SK-N-SH treated with all-trans-retinoic acid at 6 μM for 48 hours (cell line): ENCODE measurements at regions not wholly inside any gene's neighbourhood (a gene's known extent, or its start where the extent isn't known, plus 50 kb on each side); places are given as distances from the start of the nearest gene placed in this dataset.

ENCODE experiments used
- ATAC-seq: fragments of 200-7000 bp; cut with Tn5 transposase; 3 replicates; pipeline ENCODE4 v1.9.1; 2020; ENCODE audit warnings: mild to moderate bottlenecking, moderate library complexity
- ARNTL ChIP-seq: fragments of 450-650 bp; formaldehyde crosslinking; IDR thresholded peaks from 2 replicates; pipeline ENCODE4 v1.5.0; 2020; ENCODE audit warnings: low read depth, mild to moderate bottlenecking, moderate library complexity, borderline replicate concordance
- BACH2 ChIP-seq: fragments of 250-450 bp; sonication (Bioruptor Pico); IDR thresholded peaks from 2 replicates; pipeline ENCODE4 v1.9.0; 2021; ENCODE audit warnings: mild to moderate bottlenecking, borderline replicate concordance
- CSDC2 ChIP-seq: fragments of 250-450 bp; sonication (Bioruptor Pico); IDR thresholded peaks from 2 replicates; pipeline ENCODE4 v1.5.0; 2020; ENCODE audit warnings: mild to moderate bottlenecking, moderate library complexity
- ESRRG ChIP-seq: fragments of 250-450 bp; sonication (Bioruptor Pico); IDR thresholded peaks from 2 replicates; pipeline ENCODE4 v1.6.1; 2021; ENCODE audit warnings: mild to moderate bottlenecking
- GLIS3 ChIP-seq: fragments of 250-450 bp; sonication (Bioruptor Pico); IDR thresholded peaks from 2 replicates; pipeline ENCODE4 v1.5.0; 2020; ENCODE audit warnings: mild to moderate bottlenecking, moderate library complexity
- ISL1 ChIP-seq: fragments of 250-450 bp; sonication (Bioruptor Pico); IDR thresholded peaks from 2 replicates; pipeline ENCODE4 v2.1.2; 2022; ENCODE audit warnings: mild to moderate bottlenecking, moderate library complexity
- OSR1 ChIP-seq: fragments of 250-450 bp; sonication (Bioruptor Pico); IDR thresholded peaks from 2 replicates; pipeline ENCODE4 v1.8.0; 2022; ENCODE audit warnings: moderate library complexity, mild to moderate bottlenecking, inconsistent platforms
- PPARA ChIP-seq: fragments of 250-450 bp; sonication (Bioruptor Pico); IDR thresholded peaks from 2 replicates; pipeline ENCODE4 v1.5.0; 2020; ENCODE audit warnings: mild to moderate bottlenecking, borderline replicate concordance
- RARB ChIP-seq: fragments of 250-450 bp; sonication (Bioruptor Pico); IDR thresholded peaks from 2 replicates; pipeline ENCODE4 v1.8.0; 2021; ENCODE audit warnings: mild to moderate bottlenecking, moderate library complexity
- TCF4 ChIP-seq: fragments of 250-450 bp; sonication (Bioruptor Pico); IDR thresholded peaks from 2 replicates; pipeline ENCODE4 v1.8.0; 2021; ENCODE audit warnings: mild to moderate bottlenecking, moderate library complexity, borderline replicate concordance
- ZC3H10 ChIP-seq: fragments of 250-450 bp; sonication (Bioruptor Pico); IDR thresholded peaks from 2 replicates; pipeline ENCODE4 v1.5.1; 2021; ENCODE audit warnings: mild to moderate bottlenecking, moderate library complexity
- ZFP3 ChIP-seq: fragments of 250-450 bp; sonication (Bioruptor Pico); IDR thresholded peaks from 2 replicates; pipeline ENCODE4 v1.5.0; 2020; ENCODE audit warnings: mild to moderate bottlenecking, moderate library complexity
- ZFP30 ChIP-seq: fragments of 450-650 bp; formaldehyde crosslinking; IDR thresholded peaks from 2 replicates; pipeline ENCODE4 v1.5.0; 2022; ENCODE audit warnings: mild to moderate bottlenecking, moderate library complexity
- ZNF565 ChIP-seq: fragments of 450-650 bp; formaldehyde crosslinking; conservative IDR thresholded peaks from 2 replicates; pipeline ENCODE4 v1.5.0; 2020; ENCODE audit warnings: low read depth, mild to moderate bottlenecking, moderate library complexity
- ZNF70 ChIP-seq: fragments of 450-650 bp; formaldehyde crosslinking; IDR thresholded peaks from 2 replicates; pipeline ENCODE4 v1.5.0; 2020; ENCODE audit warnings: mild to moderate bottlenecking, moderate library complexity
- TF ChIP-seq, protein P1 (sequence below): fragments of 250-450 bp; sonication (Bioruptor Pico); IDR thresholded peaks from 2 replicates; pipeline ENCODE4 v1.8.0; 2020; ENCODE audit warnings: mild to moderate bottlenecking, moderate library complexity, borderline replicate concordance
- TF ChIP-seq, protein P2 (sequence below): fragments of 250-450 bp; sonication (Bioruptor Pico); IDR thresholded peaks from 2 replicates; pipeline ENCODE4 v1.5.1; 2020; ENCODE audit warnings: low read depth, mild to moderate bottlenecking, moderate library complexity
- TF ChIP-seq, protein P3 (sequence below): fragments of 250-450 bp; sonication (Bioruptor Pico); IDR thresholded peaks from 2 replicates; pipeline ENCODE4 v1.5.1; 2021; ENCODE audit warnings: mild to moderate bottlenecking, moderate library complexity
- TF ChIP-seq, protein P4 (sequence below): fragments of 250-450 bp; sonication (Bioruptor Pico); IDR thresholded peaks from 2 replicates; pipeline ENCODE4 v1.5.0; 2020; ENCODE audit warnings: mild to moderate bottlenecking, moderate library complexity
- TF ChIP-seq, protein P5 (sequence below): fragments of 250-450 bp; sonication (Bioruptor Pico); IDR thresholded peaks from 2 replicates; pipeline ENCODE4 v1.8.0; 2021; ENCODE audit warnings: low read depth, mild to moderate bottlenecking, moderate library complexity, borderline replicate concordance

DNA sequence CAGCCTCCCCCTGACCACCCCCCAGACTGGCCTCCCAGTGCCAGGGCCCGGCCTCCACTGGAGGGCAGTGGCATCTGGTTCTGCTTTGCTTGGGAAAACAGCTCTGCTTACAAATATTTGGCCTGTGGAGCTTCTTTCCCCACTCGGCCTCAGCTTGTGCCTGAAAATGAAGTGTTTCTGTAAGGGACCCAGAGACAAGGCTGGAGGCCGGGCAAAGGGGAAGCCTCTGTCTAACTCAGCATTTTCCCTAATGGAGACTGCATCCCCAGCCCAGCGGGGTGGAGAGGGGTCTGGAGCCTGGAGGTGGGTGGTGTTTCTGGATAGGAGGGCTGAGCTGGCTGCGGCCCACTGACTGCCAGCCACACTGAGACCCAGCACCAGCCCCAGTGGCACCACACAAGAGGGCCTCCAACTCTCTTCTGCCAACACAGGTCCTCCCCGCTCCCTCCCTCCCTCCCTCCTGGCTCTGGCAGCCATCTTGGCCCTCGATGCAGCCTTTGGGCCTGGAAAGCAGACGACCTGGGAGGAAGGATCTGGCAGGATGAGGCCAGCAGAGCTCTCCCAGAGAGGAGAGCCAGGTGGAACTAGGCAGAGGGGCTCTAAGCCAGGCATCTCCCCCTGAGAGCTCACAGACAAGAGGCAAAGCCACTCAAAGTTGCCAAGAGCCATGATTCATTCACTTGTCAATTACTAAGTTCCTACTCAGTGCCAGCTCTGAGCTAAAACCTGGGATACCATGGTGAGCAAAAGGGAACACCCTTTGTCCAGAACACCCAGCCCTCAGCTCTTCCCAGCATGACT, 77.1 kb upstream of the CD82 start:
- no peak for ATAC-seq
- TF ChIP-seq, protein P1, sequence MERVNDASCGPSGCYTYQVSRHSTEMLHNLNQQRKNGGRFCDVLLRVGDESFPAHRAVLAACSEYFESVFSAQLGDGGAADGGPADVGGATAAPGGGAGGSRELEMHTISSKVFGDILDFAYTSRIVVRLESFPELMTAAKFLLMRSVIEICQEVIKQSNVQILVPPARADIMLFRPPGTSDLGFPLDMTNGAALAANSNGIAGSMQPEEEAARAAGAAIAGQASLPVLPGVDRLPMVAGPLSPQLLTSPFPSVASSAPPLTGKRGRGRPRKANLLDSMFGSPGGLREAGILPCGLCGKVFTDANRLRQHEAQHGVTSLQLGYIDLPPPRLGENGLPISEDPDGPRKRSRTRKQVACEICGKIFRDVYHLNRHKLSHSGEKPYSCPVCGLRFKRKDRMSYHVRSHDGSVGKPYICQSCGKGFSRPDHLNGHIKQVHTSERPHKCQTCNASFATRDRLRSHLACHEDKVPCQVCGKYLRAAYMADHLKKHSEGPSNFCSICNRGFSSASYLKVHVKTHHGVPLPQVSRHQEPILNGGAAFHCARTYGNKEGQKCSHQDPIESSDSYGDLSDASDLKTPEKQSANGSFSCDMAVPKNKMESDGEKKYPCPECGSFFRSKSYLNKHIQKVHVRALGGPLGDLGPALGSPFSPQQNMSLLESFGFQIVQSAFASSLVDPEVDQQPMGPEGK (CRISPR knock-in tag): no peak
- TF ChIP-seq ARNTL (CRISPR knock-in tag) (no peak), ESRRG (no peak), ISL1 (no peak), ZC3H10 (no peak), GLIS3 (CRISPR knock-in tag) (no peak), ZNF565 (no peak), ZFP3 (CRISPR knock-in tag) (no peak), ZNF70 (no peak), RARB (CRISPR knock-in tag) (no peak), OSR1 (CRISPR knock-in tag) (no peak), ZFP30 (CRISPR knock-in tag) (no peak), PPARA (no peak)
- TF ChIP-seq, protein P2, sequence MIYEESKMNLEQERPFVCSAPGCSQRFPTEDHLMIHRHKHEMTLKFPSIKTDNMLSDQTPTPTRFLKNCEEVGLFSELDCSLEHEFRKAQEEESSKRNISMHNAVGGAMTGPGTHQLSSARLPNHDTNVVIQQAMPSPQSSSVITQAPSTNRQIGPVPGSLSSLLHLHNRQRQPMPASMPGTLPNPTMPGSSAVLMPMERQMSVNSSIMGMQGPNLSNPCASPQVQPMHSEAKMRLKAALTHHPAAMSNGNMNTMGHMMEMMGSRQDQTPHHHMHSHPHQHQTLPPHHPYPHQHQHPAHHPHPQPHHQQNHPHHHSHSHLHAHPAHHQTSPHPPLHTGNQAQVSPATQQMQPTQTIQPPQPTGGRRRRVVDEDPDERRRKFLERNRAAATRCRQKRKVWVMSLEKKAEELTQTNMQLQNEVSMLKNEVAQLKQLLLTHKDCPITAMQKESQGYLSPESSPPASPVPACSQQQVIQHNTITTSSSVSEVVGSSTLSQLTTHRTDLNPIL: no peak
- TF ChIP-seq, protein P3, sequence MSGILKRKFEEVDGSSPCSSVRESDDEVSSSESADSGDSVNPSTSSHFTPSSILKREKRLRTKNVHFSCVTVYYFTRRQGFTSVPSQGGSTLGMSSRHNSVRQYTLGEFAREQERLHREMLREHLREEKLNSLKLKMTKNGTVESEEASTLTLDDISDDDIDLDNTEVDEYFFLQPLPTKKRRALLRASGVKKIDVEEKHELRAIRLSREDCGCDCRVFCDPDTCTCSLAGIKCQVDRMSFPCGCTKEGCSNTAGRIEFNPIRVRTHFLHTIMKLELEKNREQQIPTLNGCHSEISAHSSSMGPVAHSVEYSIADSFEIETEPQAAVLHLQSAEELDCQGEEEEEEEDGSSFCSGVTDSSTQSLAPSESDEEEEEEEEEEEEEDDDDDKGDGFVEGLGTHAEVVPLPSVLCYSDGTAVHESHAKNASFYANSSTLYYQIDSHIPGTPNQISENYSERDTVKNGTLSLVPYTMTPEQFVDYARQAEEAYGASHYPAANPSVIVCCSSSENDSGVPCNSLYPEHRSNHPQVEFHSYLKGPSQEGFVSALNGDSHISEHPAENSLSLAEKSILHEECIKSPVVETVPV (CRISPR knock-in tag): no peak
- TF ChIP-seq, protein P4, sequence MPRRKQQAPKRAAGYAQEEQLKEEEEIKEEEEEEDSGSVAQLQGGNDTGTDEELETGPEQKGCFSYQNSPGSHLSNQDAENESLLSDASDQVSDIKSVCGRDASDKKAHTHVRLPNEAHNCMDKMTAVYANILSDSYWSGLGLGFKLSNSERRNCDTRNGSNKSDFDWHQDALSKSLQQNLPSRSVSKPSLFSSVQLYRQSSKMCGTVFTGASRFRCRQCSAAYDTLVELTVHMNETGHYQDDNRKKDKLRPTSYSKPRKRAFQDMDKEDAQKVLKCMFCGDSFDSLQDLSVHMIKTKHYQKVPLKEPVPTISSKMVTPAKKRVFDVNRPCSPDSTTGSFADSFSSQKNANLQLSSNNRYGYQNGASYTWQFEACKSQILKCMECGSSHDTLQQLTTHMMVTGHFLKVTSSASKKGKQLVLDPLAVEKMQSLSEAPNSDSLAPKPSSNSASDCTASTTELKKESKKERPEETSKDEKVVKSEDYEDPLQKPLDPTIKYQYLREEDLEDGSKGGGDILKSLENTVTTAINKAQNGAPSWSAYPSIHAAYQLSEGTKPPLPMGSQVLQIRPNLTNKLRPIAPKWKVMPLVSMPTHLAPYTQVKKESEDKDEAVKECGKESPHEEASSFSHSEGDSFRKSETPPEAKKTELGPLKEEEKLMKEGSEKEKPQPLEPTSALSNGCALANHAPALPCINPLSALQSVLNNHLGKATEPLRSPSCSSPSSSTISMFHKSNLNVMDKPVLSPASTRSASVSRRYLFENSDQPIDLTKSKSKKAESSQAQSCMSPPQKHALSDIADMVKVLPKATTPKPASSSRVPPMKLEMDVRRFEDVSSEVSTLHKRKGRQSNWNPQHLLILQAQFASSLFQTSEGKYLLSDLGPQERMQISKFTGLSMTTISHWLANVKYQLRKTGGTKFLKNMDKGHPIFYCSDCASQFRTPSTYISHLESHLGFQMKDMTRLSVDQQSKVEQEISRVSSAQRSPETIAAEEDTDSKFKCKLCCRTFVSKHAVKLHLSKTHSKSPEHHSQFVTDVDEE (CRISPR knock-in tag): no peak

DNA sequence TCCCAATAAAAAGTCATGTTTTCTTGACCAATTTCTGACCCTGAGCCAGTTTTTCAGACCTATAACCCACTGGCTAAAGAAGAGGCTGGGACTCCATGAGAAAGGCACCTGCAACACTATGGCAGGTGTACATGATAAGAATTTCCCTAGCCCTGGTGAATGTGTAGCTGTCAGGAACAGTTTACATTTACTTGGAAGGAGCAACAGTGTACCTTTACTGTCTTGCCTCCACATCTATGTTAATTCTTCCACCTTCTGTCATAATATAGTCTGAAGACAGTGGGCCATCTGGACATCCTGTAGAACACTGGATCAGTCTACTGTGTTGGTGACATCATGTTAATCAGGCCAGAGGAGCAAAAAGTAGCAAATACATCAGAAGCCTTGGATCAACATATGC, 72.1 kb upstream of the CD82 start:
- ATAC-seq: no peak
- TF ChIP-seq CSDC2 (CRISPR knock-in tag) (no peak), ZC3H10 (no peak), OSR1 (CRISPR knock-in tag) (no peak), PPARA (no peak), ISL1 (no peak), BACH2 (CRISPR knock-in tag) (no peak), ARNTL (CRISPR knock-in tag) (no peak), RARB (CRISPR knock-in tag) (no peak), ZFP3 (CRISPR knock-in tag) (no peak), ESRRG (no peak), TCF4 (no peak)
- TF ChIP-seq, protein P5, sequence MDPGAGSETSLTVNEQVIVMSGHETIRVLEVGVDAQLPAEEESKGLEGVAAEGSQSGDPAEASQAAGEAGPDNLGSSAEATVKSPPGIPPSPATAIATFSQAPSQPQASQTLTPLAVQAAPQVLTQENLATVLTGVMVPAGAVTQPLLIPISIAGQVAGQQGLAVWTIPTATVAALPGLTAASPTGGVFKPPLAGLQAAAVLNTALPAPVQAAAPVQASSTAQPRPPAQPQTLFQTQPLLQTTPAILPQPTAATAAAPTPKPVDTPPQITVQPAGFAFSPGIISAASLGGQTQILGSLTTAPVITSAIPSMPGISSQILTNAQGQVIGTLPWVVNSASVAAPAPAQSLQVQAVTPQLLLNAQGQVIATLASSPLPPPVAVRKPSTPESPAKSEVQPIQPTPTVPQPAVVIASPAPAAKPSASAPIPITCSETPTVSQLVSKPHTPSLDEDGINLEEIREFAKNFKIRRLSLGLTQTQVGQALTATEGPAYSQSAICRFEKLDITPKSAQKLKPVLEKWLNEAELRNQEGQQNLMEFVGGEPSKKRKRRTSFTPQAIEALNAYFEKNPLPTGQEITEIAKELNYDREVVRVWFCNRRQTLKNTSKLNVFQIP (CRISPR knock-in tag): no peak
- TF ChIP-seq, protein P4 (CRISPR knock-in tag): no peak
- TF ChIP-seq, protein P2: no peak
